RWPE1 (cell line): ENCODE measurements at regions not wholly inside any gene's neighbourhood (a gene's known extent, or its start where the extent isn't known, plus 50 kb on each side); places are given as distances from the start of the nearest gene placed in this dataset.
"Not testable (repeated sequence)": the region's sequence is repeated elsewhere in the genome, so short reads cannot be mapped to it uniquely, and the experiment has no call there.

ENCODE experiments used
- CTCF ChIA-PET: fragments of 350-600 bp; sonication (Branson Sonifier 250); formaldehyde crosslinking; extraction: SDS; loops from one replicate; lab custom pipeline; 2021; lab: Yijun Ruan, JAX
- POLR2A ChIA-PET: fragments of 400-600 bp; formaldehyde crosslinking; extraction: SDS; loops from one replicate; lab custom pipeline; 2020; ENCODE audit warnings: antibody characterized with exemption; ENCODE audit not compliant: low non-redundant PET; lab: Yijun Ruan, JAX
- DNase-seq: peaks from one replicate; pipeline ENCODE4 v3.0.0; 2012; ENCODE audit warnings: low spot score
- H3K27ac ChIP-seq: fragments of 450-650 bp; 2 replicates; pipeline ENCODE4 v1.5.1; 2017
- TF ChIP-seq, protein P1 (sequence below): fragments of 450-650 bp; conservative IDR thresholded peaks from 2 replicates; pipeline ENCODE4 v1.5.1; 2017; ENCODE audit warnings: low read depth, mild to moderate bottlenecking

DNA sequence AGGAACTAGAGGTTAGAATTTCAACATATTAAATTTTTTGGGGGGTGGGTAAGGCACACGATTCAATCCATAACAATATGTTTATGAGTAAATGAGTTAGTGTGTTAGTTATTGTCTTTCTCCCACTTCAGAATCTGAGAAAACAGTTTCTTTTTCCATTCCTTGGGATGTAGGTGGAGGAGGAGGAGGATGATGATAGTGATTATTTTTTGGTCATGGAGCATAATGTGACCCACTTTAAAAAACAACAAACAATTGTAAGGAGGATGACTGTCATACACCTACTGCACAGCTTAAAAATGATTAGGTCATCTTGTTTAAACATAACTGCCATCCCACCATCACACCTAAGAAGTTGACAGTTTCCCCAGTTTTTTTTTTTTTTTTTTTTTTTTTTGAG is 148.7 kb downstream of the CDRT15L2 start:
- CTCF ChIA-PET, result interaction anchor here (0.7 kb wide), 1 partner anchor 578 kb away, joined by 8 read pairs; no protein-coding TSS in a partner anchor
- TF ChIP-seq, protein P1, sequence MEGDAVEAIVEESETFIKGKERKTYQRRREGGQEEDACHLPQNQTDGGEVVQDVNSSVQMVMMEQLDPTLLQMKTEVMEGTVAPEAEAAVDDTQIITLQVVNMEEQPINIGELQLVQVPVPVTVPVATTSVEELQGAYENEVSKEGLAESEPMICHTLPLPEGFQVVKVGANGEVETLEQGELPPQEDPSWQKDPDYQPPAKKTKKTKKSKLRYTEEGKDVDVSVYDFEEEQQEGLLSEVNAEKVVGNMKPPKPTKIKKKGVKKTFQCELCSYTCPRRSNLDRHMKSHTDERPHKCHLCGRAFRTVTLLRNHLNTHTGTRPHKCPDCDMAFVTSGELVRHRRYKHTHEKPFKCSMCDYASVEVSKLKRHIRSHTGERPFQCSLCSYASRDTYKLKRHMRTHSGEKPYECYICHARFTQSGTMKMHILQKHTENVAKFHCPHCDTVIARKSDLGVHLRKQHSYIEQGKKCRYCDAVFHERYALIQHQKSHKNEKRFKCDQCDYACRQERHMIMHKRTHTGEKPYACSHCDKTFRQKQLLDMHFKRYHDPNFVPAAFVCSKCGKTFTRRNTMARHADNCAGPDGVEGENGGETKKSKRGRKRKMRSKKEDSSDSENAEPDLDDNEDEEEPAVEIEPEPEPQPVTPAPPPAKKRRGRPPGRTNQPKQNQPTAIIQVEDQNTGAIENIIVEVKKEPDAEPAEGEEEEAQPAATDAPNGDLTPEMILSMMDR, result no peak
- no peak for DNase-seq
- POLR2A ChIA-PET, result no interaction called here
- no peak overlapping the region for H3K27ac ChIP-seq

DNA sequence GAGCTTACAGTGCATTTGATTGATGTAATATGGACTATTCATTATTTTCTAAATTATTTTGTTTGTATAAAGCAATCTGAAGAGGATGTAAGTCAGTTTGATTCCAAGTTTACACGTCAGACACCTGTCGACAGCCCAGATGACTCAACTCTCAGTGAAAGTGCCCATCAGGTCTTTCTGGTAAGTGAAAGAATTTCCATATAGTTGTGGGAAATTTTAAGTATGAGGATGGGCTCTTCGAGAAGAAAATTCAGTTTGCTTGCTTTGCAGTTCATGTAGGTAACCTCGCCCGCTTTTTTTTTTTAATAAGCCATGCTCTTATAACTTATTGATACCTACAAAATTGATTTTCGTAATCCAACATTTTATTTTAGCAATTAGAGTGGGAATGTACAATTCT is 151.6 kb downstream of the CDRT15L2 start:
- POLR2A ChIA-PET, CTCF ChIA-PET, H3K27ac ChIP-seq, DNase-seq: not testable (repeated sequence)

DNA sequence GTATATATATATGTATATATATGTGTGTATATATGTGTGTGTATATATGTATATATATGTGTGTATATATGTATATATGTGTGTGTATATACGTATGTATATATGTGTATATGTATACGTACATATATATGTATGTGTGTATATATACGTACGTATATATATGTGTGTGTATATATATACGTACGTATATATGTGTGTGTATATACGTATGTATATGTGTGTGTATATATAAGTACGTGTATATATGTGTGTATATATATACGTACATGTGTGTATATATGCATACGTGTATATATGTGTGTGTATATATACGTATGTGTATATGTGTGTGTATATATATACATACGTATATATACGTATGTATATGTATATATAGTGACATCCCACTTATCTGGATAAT is 154.4 kb downstream of the CDRT15L2 start:
- CTCF ChIA-PET, result no interaction called here
- DNase-seq, result no peak
- POLR2A ChIA-PET, result no interaction called here
- no peak overlapping the region for H3K27ac ChIP-seq
- TF ChIP-seq, protein P1, result no peak

DNA sequence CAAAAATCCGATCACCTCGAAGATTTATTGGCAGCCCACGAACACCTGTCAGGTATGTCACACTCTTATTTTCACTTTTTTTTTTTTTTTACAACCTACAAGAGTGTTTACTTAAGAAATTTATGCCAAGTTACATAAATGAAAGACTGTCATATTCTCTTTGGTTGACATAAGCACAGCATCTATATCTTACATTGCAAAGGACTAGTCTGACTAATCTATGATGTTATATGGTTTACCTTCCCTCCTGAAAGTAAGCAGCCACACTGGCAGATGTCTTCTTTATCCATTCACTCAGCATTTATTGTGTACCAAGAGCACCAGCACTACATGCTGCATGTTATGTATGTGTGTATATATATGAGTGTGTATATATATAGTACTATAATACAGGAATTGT is 156.3 kb downstream of the CDRT15L2 start:
- POLR2A ChIA-PET, result no interaction called here
- CTCF ChIA-PET, result no interaction called here
- TF ChIP-seq, protein P1, result no peak
- no peak for DNase-seq
- no peak overlapping the region for H3K27ac ChIP-seq

DNA sequence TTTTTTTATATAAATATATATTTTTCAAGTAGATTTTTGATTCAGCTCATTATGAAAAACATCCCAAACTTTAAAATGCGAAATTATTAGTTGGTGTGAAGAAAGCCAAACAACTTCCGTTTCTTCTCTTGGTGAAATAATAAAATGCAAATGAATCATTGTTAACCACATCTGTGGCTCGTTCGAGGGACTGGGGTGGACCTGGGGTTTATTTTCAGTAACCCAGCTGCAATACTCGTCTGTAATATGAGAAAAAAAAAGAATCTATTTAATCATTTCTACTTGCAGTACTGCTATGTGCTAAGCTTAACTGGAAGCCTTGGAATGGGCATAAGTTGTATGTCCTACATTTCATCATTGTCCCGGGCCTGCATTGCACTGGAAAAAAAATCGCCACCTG is 158.1 kb downstream of the CDRT15L2 start:
- CTCF ChIA-PET, H3K27ac ChIP-seq, DNase-seq, POLR2A ChIA-PET: not testable (repeated sequence)

DNA sequence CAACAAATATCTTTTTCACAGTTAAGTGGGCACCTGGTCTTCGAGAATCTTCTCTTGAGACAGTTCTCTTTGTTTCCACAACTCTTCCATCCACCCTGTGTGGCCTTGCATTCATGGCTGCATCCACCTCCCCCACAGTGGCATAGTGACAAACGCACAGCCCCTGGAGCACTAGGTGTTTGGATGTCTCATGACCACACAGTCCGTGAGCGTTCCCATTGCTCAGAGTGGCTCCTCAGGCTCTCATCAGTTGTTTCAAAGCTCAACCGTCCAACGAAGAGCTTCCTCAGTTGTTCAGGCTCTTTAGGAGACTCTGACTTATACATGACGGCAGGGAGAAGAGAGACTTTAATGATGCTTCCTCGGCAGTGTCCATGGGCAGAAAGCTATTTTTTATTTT is 191.6 kb downstream of the CDRT15L2 start:
- H3K27ac ChIP-seq, result no peak overlapping the region
- POLR2A ChIA-PET, result no interaction called here
- CTCF ChIA-PET, result no interaction called here
- TF ChIP-seq, protein P1, result no peak
- no peak for DNase-seq

DNA sequence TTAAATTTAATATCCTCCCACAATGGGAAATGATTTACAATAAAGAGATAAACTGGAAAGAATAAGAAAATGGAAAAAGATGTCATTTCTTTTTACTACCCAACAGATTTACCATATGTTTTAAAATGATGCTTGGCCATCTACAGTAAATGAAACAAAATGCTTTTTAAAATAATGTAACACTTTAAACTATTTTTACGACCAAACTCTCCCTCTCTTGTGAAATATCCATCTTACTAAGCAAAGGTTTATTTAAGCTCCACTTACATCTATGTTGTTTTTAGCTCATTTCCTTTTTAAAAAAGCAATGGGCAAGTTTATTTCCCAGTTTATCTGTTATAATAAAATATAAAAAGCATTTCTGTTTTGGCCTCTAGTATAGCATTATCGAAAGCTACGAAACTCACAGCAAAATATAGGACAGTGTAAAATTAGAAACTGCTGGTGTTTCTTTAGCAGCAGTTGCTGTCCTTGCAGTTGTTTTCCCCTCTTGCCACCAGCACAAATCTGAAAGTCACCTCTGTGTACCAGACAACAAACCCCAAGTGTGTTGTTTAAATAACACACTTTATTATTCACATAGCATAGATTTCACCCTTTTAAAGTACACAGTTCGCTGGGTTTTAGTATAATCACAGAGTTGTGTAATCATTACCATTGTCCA is 195.1 kb downstream of the CDRT15L2 start:
- ChIA-PET POLR2A (no interaction called here), CTCF (no interaction called here)
- no peak overlapping the region for H3K27ac ChIP-seq
- no peak for DNase-seq
- TF ChIP-seq, protein P1, result no peak

DNA sequence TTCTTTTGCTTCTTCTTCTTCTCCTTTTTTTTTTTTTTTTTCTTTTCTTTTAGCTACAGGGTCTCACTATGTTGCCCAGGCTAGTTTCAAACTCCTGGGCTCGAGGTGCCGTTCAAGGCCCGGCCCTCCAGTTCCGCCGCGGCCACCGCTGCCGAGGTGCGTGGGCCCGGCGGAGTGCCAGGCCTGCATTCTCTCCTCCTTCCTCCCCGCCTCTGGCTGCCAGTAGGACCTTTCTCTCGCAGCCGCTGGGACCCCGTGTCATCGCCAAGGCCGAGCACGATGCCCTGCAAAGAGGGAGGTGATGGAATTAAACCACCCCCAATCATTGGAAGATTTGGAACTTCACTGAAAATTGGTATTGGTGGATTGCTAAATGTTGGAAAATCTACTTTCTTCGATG is 195.8 kb downstream of the CDRT15L2 start:
- ChIA-PET POLR2A (no interaction called here), CTCF (no interaction called here)
- no peak for DNase-seq
- TF ChIP-seq, protein P1, result no peak
- no peak overlapping the region for H3K27ac ChIP-seq
